ENCODE measurements at regions not wholly inside any gene's neighbourhood (a gene's known extent, or its start where the extent isn't known, plus 50 kb on each side); places are given as distances from the start of the nearest gene placed in this dataset.

GRCh38 chr16:77536809-77537208 lies 102.0 kb upstream of the ADAMTS18 start:
- Histone ChIP-seq H2AFZ (ENCODE audit: low read length) (no peak overlapping the region), H4K20me1 (ENCODE audit: insufficient read depth, low read length) (no peaks in the 10 kb centered on the region), H3K9me2 (ENCODE audit: low read depth, low read length) (no peaks in the 10 kb centered on the region), H3K4me1 (ENCODE audit: insufficient read depth, low read length, severe bottlenecking) (no peaks in the 10 kb centered on the region), H3K36me3 (ENCODE audit: insufficient read depth, low read length) (no peaks in the 10 kb centered on the region), H3K79me2 (ENCODE audit: insufficient read depth, low read length) (no peaks in the 10 kb centered on the region), H3F3A (ENCODE audit: insufficient read depth, low read length) (no peaks in the 10 kb centered on the region), H3K4me3 (ENCODE audit: low read depth, low read length, poor library complexity, severe bottlenecking) (no peak overlapping the region), H3K9me3 (ENCODE audit: low read length) (no peaks in the 10 kb centered on the region), H3K27ac (ENCODE audit: low read depth, low read length, poor library complexity, severe bottlenecking) (no peak overlapping the region), H3K9ac (ENCODE audit: low read length) (no peak overlapping the region), H3K4me2 (ENCODE audit: low read length) (no peak overlapping the region), H3K27me3 (ENCODE audit: insufficient read depth, low read length) (no peaks in the 10 kb centered on the region)
- no peak for TF ChIP-seq CTCF (IDR thresholded peaks at IDR 0.05; ENCODE audit: low read length)
- TF ChIP-seq EZH2 (IDR thresholded peaks at IDR 0.05; ENCODE audit: borderline replicate concordance, low read length), result no peak

- Histone ChIP-seq H3K9me2 (ENCODE audit: low read depth, low read length) (no peaks in the 10 kb centered on the region), H3K4me1 (ENCODE audit: insufficient read depth, low read length, severe bottlenecking) (no peaks in the 10 kb centered on the region), H3K4me2 (ENCODE audit: low read length) (no peak overlapping the region), H3K4me3 (ENCODE audit: low read depth, low read length, poor library complexity, severe bottlenecking) (no peak overlapping the region), H3F3A (ENCODE audit: insufficient read depth, low read length) (no peaks in the 10 kb centered on the region), H2AFZ (ENCODE audit: low read length) (no peak overlapping the region), H3K36me3 (ENCODE audit: insufficient read depth, low read length) (no peaks in the 10 kb centered on the region), H3K9me3 (ENCODE audit: low read length) (no peaks in the 10 kb centered on the region), H4K20me1 (ENCODE audit: insufficient read depth, low read length) (no peaks in the 10 kb centered on the region), H3K9ac (ENCODE audit: low read length) (no peak overlapping the region), H3K79me2 (ENCODE audit: insufficient read depth, low read length) (no peaks in the 10 kb centered on the region), H3K27me3 (ENCODE audit: insufficient read depth, low read length) (no peaks in the 10 kb centered on the region), H3K27ac (ENCODE audit: low read depth, low read length, poor library complexity, severe bottlenecking) (no peak overlapping the region)
- TF ChIP-seq EZH2 (IDR thresholded peaks at IDR 0.05; ENCODE audit: borderline replicate concordance, low read length) (no peak), CTCF (IDR thresholded peaks at IDR 0.05; ENCODE audit: low read length) (no peak)
These were observed 104.7 kb upstream of the ADAMTS18 start for GRCh38 chr16:77539421-77540034.

GRCh38 chr16:77540646-77541045 lies 105.8 kb upstream of the ADAMTS18 start:
- Histone ChIP-seq H4K20me1 (ENCODE audit: insufficient read depth, low read length) (no peaks in the 10 kb centered on the region), H2AFZ (ENCODE audit: low read length) (no peak overlapping the region), H3K9me2 (ENCODE audit: low read depth, low read length) (no peaks in the 10 kb centered on the region), H3K4me1 (ENCODE audit: insufficient read depth, low read length, severe bottlenecking) (no peaks in the 10 kb centered on the region), H3K9me3 (ENCODE audit: low read length) (no peaks in the 10 kb centered on the region), H3K36me3 (ENCODE audit: insufficient read depth, low read length) (no peaks in the 10 kb centered on the region), H3K4me3 (ENCODE audit: low read depth, low read length, poor library complexity, severe bottlenecking) (no peak overlapping the region), H3K4me2 (ENCODE audit: low read length) (no peak overlapping the region), H3K79me2 (ENCODE audit: insufficient read depth, low read length) (no peaks in the 10 kb centered on the region), H3K9ac (ENCODE audit: low read length) (no peak overlapping the region), H3K27me3 (ENCODE audit: insufficient read depth, low read length) (no peaks in the 10 kb centered on the region), H3K27ac (ENCODE audit: low read depth, low read length, poor library complexity, severe bottlenecking) (no peak overlapping the region), H3F3A (ENCODE audit: insufficient read depth, low read length) (no peaks in the 10 kb centered on the region)
- TF ChIP-seq CTCF (IDR thresholded peaks at IDR 0.05; ENCODE audit: low read length), result no peak
- no peak for TF ChIP-seq EZH2 (IDR thresholded peaks at IDR 0.05; ENCODE audit: borderline replicate concordance, low read length)
